ENCODE measurements at regions not wholly inside any gene's neighbourhood (a gene's known extent, or its start where the extent isn't known, plus 50 kb on each side); places are given as distances from the start of the nearest gene placed in this dataset.

- DNase-seq (ENCODE audit: low read depth, low spot score): no peak
Observed at GRCh38 chr6:137779982-137780381, 87.1 kb upstream of the TNFAIP3 start.

- no peak for DNase-seq (ENCODE audit: low read depth, low spot score)
Observed at GRCh38 chr6:137780447-137781034, 86.5 kb upstream of the TNFAIP3 start.

- DNase-seq (ENCODE audit: low read depth, low spot score): no peak
Observed at GRCh38 chr6:137781639-137782038, 85.4 kb upstream of the TNFAIP3 start.

GRCh38 chr6:137782166-137783039 is 84.7 kb upstream of the TNFAIP3 start:
- DNase-seq (ENCODE audit: low read depth, low spot score): no peak

GRCh38 chr6:137783710-137784109 is 83.3 kb upstream of the TNFAIP3 start:
- DNase-seq (ENCODE audit: low read depth, low spot score): no peak

- DNase-seq (ENCODE audit: low read depth, low spot score): no peak
Observed at GRCh38 chr6:137784583-137784982, 82.5 kb upstream of the TNFAIP3 start.

GRCh38 chr6:137787016-137787415 is 80.0 kb upstream of the TNFAIP3 start:
- DNase-seq (ENCODE audit: low read depth, low spot score): no peak

- no peak for DNase-seq (ENCODE audit: low read depth, low spot score)
Observed at GRCh38 chr6:137788248-137788647, 78.8 kb upstream of the TNFAIP3 start.

- no peak for DNase-seq (ENCODE audit: low read depth, low spot score)
Observed at GRCh38 chr6:137791281-137792159, 75.5 kb upstream of the TNFAIP3 start.

- DNase-seq (ENCODE audit: low read depth, low spot score): no peak
Observed at GRCh38 chr6:137792160-137793033, 74.7 kb upstream of the TNFAIP3 start.

- no peak for DNase-seq (ENCODE audit: low read depth, low spot score)
Observed at GRCh38 chr6:137793805-137794515, 73.1 kb upstream of the TNFAIP3 start.

- no peak for DNase-seq (ENCODE audit: low read depth, low spot score)
Observed at GRCh38 chr6:137794516-137795201, 72.4 kb upstream of the TNFAIP3 start.

GRCh38 chr6:137795501-137795900 is 71.6 kb upstream of the TNFAIP3 start:
- no peak for DNase-seq (ENCODE audit: low read depth, low spot score)

GRCh38 chr6:137798261-137798660 is 68.8 kb upstream of the TNFAIP3 start:
- DNase-seq (ENCODE audit: low read depth, low spot score): no peak

GRCh38 chr6:137798846-137799245 is 68.2 kb upstream of the TNFAIP3 start:
- no peak for DNase-seq (ENCODE audit: low read depth, low spot score)

- DNase-seq (ENCODE audit: low read depth, low spot score): peak; percentile 55
Observed at GRCh38 chr6:137799950-137800568, 67.0 kb upstream of the TNFAIP3 start.

GRCh38 chr6:137800762-137801161 is 66.3 kb upstream of the TNFAIP3 start:
- DNase-seq (ENCODE audit: low read depth, low spot score): no peak

- no peak for DNase-seq (ENCODE audit: low read depth, low spot score)
Observed at GRCh38 chr6:137801352-137802114, 65.5 kb upstream of the TNFAIP3 start.
